Upper lobe of left lung (tissue), 4 donors: ENCODE measurements at regions not wholly inside any gene's neighbourhood (a gene's known extent, or its start where the extent isn't known, plus 50 kb on each side); places are given as distances from the start of the nearest gene placed in this dataset.

Experiments used
- EP300 ChIP-seq, 4 donors: sonication (generic); formaldehyde crosslinking; IDR thresholded peaks; one replicate each; pipeline ENCODE4 v1.5.1; 2017; ENCODE audit warnings: antibody characterized with exemption in 4 of 4, control low read depth in 2 of 4
- TF ChIP-seq, protein P1 (sequence below), 6 experiments: fragments of 450-650 bp in 4 of 6; fragments of 200-600 bp in 2 of 6; sonication (generic) in 2 of 6; IDR thresholded peaks; one replicate each; pipeline ENCODE4 v1.5.1; 2016 to 2019; ENCODE audit warnings: antibody characterized with exemption in 6 of 6

DNA sequence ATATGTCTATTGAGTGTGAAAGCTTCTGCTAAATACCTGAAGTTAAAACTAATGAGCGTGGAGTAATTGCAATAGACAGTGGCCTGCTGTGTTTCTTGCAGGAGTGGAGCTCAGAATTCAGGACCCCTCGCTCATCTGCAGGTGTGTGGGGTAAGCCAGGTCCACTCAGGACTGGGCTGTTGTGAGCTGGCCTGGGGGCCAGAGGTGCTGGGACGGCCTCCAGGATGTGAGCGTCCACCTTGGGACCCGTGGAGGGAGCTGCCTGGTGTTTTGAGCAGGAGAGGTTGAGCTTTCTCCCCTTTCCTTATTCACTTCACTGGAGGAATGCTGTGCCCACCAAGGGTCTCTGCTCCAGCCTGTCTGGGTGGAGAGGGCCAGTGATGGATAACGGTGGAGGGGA, 681.2 kb downstream of the BRD1 start:
- TF ChIP-seq, protein P1, sequence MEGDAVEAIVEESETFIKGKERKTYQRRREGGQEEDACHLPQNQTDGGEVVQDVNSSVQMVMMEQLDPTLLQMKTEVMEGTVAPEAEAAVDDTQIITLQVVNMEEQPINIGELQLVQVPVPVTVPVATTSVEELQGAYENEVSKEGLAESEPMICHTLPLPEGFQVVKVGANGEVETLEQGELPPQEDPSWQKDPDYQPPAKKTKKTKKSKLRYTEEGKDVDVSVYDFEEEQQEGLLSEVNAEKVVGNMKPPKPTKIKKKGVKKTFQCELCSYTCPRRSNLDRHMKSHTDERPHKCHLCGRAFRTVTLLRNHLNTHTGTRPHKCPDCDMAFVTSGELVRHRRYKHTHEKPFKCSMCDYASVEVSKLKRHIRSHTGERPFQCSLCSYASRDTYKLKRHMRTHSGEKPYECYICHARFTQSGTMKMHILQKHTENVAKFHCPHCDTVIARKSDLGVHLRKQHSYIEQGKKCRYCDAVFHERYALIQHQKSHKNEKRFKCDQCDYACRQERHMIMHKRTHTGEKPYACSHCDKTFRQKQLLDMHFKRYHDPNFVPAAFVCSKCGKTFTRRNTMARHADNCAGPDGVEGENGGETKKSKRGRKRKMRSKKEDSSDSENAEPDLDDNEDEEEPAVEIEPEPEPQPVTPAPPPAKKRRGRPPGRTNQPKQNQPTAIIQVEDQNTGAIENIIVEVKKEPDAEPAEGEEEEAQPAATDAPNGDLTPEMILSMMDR (IDR thresholded peaks at IDR 0.05): no peak
- TF ChIP-seq EP300 (IDR thresholded peaks at IDR 0.05): no peak
